ENCODE measurements at regions not wholly inside any gene's neighbourhood (a gene's known extent, or its start where the extent isn't known, plus 50 kb on each side); places are given as distances from the start of the nearest gene placed in this dataset.
"Not testable (repeated sequence)": the region's sequence is repeated elsewhere in the genome, so short reads cannot be mapped to it uniquely, and the experiment has no call there.

DNA sequence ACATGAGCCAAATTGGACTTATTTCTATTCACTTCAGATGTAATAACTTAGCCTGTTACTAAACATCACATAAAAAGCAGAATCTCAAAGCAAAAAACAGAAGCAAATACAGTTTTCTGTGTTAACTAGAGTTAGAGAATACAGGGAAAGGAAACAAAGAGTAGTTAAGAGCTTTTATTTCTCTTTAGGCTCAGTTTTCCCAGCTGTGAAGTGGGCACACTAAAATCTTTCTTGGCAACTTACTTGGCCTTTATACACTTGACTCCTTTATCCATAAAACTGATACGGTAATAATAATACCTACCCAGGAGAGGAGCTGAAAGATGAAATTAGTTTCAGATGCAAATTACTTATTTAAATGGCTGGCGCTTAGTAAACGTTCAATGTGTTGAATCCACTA, 132.8 kb upstream of the SPATS2L start:
- no peak for DNase-seq (ENCODE audit: low read depth)

DNA sequence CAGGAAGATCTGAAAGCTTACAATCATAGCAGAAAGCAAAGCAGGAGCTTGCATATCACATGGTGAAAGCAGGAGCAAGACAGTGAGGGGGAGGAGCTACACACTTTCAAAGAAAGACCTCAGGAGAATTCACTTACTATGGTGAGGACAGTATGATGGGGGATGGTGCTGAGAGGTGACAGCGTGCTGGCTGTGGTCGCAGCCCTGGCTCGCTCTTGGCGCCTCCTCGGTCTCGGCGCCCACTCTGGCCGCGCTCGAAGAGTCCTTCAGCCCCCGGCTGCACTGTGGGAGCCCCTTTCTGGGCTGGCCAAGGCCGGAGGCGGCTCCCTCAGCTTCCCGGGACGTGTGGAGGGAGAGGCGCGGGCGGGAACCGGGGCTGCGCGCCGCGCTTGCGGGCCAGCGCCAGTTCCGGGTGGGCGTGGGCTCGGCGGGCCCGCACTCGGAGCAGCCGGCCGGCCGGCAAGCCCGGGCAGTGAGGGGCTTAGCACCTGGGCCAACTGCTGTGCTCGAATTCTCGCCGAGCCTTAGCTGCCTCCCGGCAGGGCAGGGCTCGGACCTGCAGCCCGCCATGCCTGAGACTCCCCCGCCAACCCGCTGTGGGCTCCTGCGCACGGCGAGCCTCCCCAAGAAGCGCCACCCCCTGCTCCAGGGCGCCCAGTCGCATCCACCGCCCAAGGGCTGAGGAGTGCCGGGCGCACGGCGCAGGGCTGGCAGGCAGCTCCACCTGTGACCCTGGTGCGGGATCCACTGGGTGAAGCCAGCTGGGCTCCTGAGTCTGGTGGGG, 131.9 kb upstream of the SPATS2L start:
- DNase-seq (ENCODE audit: low read depth): no peak

DNA sequence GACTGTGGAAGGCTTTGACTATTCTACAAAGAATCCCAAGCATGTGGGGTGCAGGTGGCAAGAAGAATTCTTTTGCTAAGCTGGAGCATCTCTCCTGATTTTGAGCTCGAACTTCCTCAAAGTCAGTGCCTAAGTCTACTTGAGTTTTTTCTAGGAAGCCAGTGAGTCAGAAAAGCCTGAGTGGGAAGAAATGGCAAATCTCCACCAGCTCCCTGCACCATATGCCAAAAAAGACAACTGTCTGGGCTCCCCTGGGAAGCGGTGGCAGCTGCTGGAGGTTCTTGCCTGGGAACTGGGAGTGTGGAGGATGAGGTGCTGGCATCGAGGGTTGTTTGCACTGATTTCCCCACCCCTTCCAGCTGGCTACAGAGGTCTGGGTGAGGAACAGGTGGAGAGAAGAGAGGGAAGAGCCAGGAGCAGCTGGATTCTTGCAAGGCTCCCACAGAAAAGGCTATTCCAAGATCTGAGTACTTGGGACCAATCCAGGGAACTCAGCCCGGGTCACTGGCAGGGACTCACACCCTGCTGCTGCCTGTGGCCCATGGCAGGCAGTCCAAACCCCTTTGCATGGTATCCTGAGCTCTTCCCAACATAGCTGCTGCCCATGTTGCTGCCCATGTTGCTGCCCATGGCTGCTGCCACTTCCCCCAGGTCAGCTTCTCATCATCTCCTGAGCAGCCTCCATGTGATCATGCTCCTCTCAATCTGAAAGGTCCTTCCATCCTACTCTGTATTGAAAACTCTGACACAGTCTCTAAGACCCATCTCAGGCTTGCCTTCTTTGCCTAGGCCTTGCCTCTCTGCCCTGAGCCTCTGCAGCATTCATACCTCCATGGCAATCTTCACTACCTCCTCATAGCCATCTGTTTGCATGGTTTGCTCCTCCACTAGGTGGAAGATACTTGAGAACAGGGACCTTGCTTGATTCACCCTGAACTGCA, 128.3 kb upstream of the SPATS2L start:
- DNase-seq (ENCODE audit: low read depth): no peak

DNA sequence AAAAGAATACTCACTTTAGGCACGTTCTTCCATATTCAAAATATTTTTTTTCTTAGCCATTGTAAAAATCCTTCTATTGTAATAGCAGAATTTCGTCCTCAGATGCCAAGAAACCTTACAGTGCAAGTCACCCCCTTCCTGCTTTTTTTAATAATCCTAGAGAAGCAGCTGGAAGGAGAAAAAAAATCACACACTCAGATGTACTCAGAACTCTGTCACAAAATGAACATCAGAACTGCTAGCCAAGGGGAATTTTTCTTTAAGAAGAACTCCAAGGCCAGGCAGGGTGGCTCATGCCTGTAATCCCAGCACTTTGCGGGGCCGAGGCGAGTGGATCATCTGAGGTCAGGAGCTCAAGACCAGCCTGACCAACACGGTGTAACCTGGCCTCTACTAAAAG, 127.3 kb upstream of the SPATS2L start:
- no peak for DNase-seq (ENCODE audit: low read depth)

DNA sequence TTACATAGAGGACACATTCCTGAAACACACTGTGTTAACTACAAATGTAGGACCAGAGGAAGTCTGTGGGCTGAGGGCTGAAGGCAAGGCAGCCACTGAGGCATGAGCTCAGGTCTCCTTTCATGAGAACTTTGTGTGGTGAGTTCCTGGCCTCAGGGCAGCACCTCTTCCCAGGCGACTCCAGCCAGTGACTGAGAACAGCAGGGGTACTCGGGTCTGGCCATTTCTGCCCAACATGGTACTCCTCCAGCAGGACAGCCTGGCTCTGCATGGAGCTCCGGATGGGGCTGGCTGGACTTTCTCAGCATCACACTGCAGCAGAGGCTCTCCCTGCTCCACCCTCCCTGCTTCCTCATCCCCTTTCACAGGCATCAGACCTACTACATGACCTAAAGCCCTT, 125.5 kb upstream of the SPATS2L start:
- DNase-seq (ENCODE audit: low read depth): no peak

- DNase-seq (ENCODE audit: low read depth): no peak
Measured at GRCh38 chr2:200181755-200182154, 124.7 kb upstream of the SPATS2L start.

DNA sequence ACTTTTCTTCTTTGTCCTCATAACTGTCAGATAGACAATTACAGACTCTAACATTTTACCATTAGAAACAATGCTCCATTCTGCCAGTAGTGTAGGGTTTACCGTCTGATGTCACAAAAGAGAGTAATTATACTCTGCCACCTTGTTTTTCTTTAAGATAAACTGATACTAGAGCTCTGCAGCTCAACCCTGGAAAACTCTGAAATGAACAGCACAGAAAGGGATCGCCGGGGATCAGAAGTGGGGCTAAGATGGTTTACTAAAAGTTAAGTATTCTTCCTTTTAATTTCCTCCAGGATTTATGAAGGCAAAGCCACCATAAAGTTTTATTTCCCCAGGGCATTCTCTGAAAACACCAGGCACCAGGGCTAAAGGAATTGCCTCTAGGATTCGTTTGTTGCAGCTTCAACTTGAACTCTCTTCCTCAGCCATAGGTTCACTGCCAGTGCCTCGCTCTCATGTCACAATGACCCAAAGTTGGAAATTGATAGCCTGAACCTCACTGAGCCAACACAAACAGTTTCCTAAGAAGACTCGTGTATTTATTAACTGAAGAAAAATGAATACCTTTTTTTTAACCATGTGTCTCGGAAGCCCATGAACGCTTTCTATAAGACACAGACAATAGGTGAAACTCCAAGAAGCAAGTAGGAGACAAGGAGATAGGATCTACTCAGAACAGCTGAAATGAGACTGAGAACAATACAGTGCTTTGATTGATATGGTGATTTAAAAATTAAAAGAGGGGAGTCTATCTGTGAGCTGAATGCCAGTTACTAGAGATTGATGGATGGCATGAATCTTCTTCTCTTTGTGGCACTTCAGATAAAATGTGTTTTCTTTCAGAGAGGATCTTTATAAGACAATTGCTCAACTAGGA, 121.5 kb upstream of the SPATS2L start:
- no peak for DNase-seq (ENCODE audit: low read depth)

DNA sequence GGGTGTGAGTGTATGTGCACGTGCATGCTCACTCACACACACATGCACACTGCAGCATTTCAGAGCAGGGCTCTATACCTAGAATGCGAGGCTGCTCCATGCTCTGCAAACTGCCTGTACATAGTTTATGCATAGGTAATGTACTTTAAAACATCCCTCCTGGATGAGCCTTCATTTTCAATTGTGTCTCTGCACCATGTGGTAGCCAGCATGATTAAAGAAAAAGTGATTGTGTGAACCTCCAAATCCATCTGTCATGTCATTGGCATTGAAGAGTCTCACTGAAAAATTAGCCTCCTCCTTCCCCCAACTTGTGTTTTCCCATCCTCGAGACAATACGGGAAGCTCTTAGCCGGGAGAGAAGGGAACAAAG, 120.9 kb upstream of the SPATS2L start:
- DNase-seq (ENCODE audit: low read depth): no peak

GRCh38 chr2:200186002-200186401, 120.5 kb upstream of the SPATS2L start:
- DNase-seq (ENCODE audit: low read depth): no peak

GRCh38 chr2:200188876-200189275, 117.6 kb upstream of the SPATS2L start:
- no peak for DNase-seq (ENCODE audit: low read depth)

- DNase-seq (ENCODE audit: low read depth): peak; percentile 1
Measured at GRCh38 chr2:200189964-200190363, 116.5 kb upstream of the SPATS2L start.

DNA sequence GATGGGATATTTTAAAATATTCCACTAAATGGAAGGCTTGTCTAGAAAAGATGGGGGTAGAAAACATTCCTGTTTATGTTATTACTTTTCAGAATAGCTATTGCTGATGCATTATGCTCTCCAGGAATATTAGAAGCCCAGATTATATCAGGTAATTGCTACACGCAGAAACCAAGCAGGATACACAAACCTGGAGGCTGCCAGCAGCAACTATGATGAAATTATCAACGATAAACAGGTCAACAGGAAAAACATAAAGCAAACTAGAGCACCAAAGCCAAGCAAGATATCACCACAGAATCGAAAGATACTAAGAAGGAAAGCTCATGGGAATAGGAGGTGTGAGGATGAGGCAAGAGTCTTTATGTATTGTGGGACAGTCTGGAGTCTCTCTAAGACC, 113.2 kb upstream of the SPATS2L start:
- DNase-seq (ENCODE audit: low read depth): no peak

- DNase-seq (ENCODE audit: low read depth): no peak
Measured at GRCh38 chr2:200193791-200194190, 112.7 kb upstream of the SPATS2L start.

DNA sequence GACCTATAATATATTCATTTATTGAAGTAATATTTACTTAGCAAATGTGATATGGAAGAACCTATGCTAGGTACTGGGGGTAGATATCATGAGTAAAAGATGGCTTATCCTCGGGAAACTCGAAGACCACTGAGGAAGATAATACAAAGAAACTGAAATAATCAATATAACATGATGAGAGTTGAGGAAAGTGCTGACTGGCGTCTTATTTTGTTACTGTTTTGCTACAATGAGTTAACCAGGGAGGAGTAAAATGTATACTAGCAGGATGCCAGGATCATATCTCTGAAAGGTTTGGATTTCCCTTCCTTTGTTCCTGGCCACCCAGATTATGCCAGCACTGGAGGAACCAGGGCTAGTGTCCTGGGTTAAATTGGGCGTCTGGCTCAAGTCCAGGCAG, 111.7 kb upstream of the SPATS2L start:
- DNase-seq (ENCODE audit: low read depth): no peak

- DNase-seq (ENCODE audit: low read depth): no peak
Measured at GRCh38 chr2:200199005-200199404, 107.5 kb upstream of the SPATS2L start.

DNA sequence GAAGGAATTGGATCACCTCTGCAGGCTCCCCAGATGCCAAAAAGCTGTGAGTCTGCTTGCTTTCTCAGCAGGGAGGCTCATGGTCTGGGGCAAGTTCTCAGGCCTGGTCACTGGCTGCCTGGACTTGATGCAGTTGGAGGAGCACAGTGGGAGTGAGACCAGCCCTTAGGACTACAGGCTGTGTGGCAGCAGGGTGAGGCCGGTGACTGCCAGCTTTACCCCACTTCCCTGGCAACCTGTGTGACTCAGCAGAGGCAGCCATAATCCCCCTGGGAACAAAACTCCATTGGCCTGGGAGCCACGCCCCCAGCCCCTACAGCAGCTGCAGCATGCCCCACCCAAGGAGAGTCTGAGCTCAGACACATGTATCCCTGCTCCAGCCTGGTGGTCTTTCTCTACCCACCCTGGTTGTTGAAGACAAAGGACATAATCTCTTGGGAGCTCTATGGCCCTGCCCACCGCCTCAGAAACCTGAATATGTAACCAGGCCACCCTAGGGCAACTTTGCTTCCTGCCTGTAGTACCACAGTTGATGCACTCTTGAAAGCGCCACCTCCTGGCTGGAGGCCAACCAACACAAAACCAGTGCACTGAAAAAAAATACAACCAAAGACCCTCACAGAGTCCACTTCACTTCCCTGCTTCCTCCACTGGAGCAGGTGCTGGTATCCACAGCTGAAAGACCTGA, 106.8 kb upstream of the SPATS2L start:
- DNase-seq (ENCODE audit: low read depth): no peak

- not testable (repeated sequence) for DNase-seq (ENCODE audit: low read depth)
Measured at GRCh38 chr2:200201839-200202238, 104.7 kb upstream of the SPATS2L start.

GRCh38 chr2:200203381-200203827, 103.1 kb upstream of the SPATS2L start:
- DNase-seq (ENCODE audit: low read depth): no peak

DNA sequence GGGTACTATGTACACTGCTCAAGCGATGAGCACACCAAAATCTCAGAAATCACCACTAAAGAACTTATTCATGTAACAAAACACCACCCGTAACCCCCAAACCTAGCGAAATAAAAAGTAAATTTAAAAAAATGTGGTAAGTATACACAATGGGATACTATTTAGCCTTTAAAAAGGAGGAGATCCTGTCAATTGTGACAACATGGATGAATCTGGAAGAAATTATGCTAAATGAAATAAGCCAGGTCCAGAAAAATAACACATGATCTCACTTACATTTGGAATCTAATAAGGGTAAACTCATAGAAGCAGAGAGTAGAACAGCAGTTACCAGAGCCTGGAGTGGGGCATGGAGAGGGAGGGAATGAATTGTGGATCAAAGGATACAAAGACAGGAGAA, 98.5 kb upstream of the SPATS2L start:
- no peak for DNase-seq (ENCODE audit: low read depth)

DNA sequence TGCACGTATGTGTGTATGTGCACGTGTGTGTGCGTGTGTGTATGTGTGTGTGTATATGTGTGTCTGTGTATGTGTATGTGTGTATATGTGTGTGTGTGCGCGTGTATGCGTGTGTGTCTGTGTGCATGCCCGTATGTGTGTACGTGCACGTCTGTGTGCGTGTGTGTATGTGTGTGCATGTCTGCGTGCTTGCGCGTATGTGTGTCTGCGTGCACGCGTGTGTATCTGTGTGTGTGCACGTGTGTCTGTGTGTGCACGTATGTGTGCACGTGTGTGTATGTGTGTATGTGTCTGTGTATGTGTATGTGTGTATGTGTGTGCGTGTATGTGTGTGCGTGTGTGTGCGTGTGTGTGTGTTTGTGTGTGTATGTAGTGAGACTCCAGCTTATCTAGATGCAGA, 97.5 kb upstream of the SPATS2L start:
- no peak for DNase-seq (ENCODE audit: low read depth)

- DNase-seq (ENCODE audit: low read depth): no peak
Measured at GRCh38 chr2:200211643-200212042, 94.8 kb upstream of the SPATS2L start.
